CD4-positive, alpha-beta memory T cell (primary cell): ENCODE measurements at regions not wholly inside any gene's neighbourhood (a gene's known extent, or its start where the extent isn't known, plus 50 kb on each side); places are given as distances from the start of the nearest gene placed in this dataset.
"Not testable (repeated sequence)": the region's sequence is repeated elsewhere in the genome, so short reads cannot be mapped to it uniquely, and the experiment has no call there.

ENCODE experiments used
- CTCF ChIA-PET: fragments of 350-600 bp; sonication (Branson Sonifier 250); formaldehyde crosslinking; loops from one replicate; lab custom pipeline; 2021; ENCODE audit warnings: inconsistent platforms; ENCODE audit not compliant: partially characterized antibody; lab: Charles Lee
- POLR2A ChIA-PET: fragments of 350-600 bp; sonication (Branson Sonifier 250); formaldehyde crosslinking; loops from one replicate; lab custom pipeline; 2021; ENCODE audit not compliant: partially characterized antibody; lab: Charles Lee
- DNase-seq, 5 donors: peaks; one replicate each; pipeline versions ENCODE4 v3.0.0 to v3.0.0-alpha.2; 2020 to 2022; ENCODE audit warnings: mixed read lengths in 1 of 5
- H3K27ac ChIP-seq: one replicate; pipeline ENCODE4 v1.7.0; 2013; ENCODE audit warnings: low read depth, low read length
- H3K27me3 ChIP-seq: 2 replicates; pipeline ENCODE4 v1.7.0; 2013; ENCODE audit warnings: mild to moderate bottlenecking, low read length, moderate library complexity; ENCODE audit not compliant: insufficient read depth
- H3K36me3 ChIP-seq: 2 replicates; pipeline ENCODE4 v1.7.0; 2013; ENCODE audit warnings: mild to moderate bottlenecking, low read length, moderate library complexity; ENCODE audit not compliant: insufficient read depth
- H3K4me1 ChIP-seq: 2 replicates; pipeline ENCODE4 v1.7.0; 2013; ENCODE audit warnings: mild to moderate bottlenecking, low read length, moderate library complexity; ENCODE audit not compliant: insufficient read depth
- H3K4me3 ChIP-seq, 2 donors: one replicate each; pipeline ENCODE4 v1.7.0; 2013; ENCODE audit warnings: low read length in 2 of 2, mild to moderate bottlenecking in 1 of 2
- H3K9me3 ChIP-seq, 2 donors: one replicate each; pipeline ENCODE4 v1.7.0; 2013; ENCODE audit warnings: low read length in 2 of 2, control low read depth in 1 of 2; ENCODE audit not compliant: control insufficient read depth in 1 of 2
- H3K27ac Mint-ChIP-seq, 7 donors: one replicate each; pipeline ENCODE4 v1.8.0; 2020 to 2021; ENCODE audit warnings: mixed read lengths in 7 of 7, mild to moderate bottlenecking in 6 of 7, inconsistent platforms in 3 of 7, moderate library complexity in 3 of 7
- H3K27me3 Mint-ChIP-seq, 2 donors: one replicate each; pipeline ENCODE4 v1.8.0; 2020 to 2021; ENCODE audit warnings: mixed read lengths in 2 of 2
- H3K36me3 Mint-ChIP-seq, 2 donors: one replicate each; pipeline ENCODE4 v1.8.0; 2020 to 2021; ENCODE audit warnings: mixed read lengths in 2 of 2, inconsistent platforms in 1 of 2, mild to moderate bottlenecking in 1 of 2
- H3K4me1 Mint-ChIP-seq, 4 donors: one replicate each; pipeline ENCODE4 v1.8.0; 2020 to 2021; ENCODE audit warnings: mixed read lengths in 4 of 4, mild to moderate bottlenecking in 1 of 4
- H3K4me3 Mint-ChIP-seq, 8 donors: one replicate each; pipeline ENCODE4 v1.8.0; 2020 to 2021; ENCODE audit warnings: mixed read lengths in 8 of 8, mild to moderate bottlenecking in 7 of 8, moderate library complexity in 6 of 8, inconsistent platforms in 3 of 8
- H3K9me3 Mint-ChIP-seq, 8 donors: one replicate each; pipeline ENCODE4 v1.8.0; 2020 to 2021; ENCODE audit warnings: mixed read lengths in 8 of 8, mild to moderate bottlenecking in 5 of 8, inconsistent platforms in 3 of 8, moderate library complexity in 1 of 8
- intact Hi-C: fragments of 100-400 bp; cut with micrococcal nuclease; formaldehyde crosslinking; loops from one replicate; pipeline ENCODE4 v1.15.1; 2023

DNA sequence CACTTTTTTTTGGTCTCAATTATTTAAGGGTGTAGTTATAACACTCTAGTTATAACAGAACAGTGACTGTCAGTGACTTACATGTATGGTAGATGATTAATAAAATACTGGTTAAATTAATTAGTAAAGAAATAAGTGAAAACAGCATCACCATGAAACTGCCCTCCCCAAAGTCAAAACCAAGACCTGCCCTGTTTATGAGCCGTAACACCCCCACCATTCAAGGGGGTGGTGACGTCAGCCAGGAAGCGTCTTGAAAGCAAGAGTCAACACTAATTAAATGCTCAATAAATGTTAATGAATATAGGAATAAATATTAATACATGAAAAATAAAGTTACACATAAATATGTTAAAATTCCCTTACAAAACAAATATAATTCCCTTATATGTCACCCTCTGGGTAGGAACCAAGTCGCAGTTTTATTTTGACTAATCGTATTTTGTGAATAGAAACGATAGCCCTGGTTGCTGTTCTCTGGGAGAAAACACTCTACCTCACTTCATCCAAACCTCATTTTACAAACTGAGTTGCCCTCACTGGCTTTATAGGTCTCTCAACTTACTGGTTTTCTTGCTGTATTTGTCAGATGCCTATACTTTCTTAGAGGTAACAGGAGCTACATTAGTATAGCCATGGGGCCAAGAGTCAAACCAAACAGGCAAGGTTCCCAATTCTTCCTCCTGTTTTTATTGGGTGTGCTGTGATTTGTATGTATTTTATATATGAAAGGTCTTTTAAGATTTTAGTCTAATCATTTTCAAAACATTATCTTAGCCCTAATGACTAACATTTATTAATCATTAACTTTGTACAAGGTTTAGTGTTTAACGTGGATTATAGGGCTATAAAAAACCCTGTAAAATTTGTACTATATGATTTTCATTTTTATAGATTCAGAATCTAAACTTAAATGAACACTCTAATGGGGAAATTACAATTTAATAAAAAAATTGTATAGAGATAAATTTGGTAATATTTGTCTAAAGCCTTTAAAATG is 227.9 kb upstream of the IRAK1BP1 start:
- intact Hi-C loops, result no loop called here
- CTCF ChIA-PET, result no interaction called here
- no peaks in the 10 kb centered on the region for H3K4me1 ChIP-seq
- Mint-ChIP-seq H3K4me1 (no peaks in the 10 kb centered on the region), H3K36me3 (no peaks in the 10 kb centered on the region), H3K27me3 (no peaks in the 10 kb centered on the region), H3K27ac (no peak overlapping the region), H3K4me3 (no peak overlapping the region), H3K9me3 (peaks cover 0 to 19% (median 7%) of the 10 kb centered on the region in 8 donors)
- no peaks in the 10 kb centered on the region for H3K9me3 ChIP-seq
- H3K27ac ChIP-seq, result no peak overlapping the region
- no peak overlapping the region for H3K4me3 ChIP-seq
- POLR2A ChIA-PET, result no interaction called here
- no peaks in the 10 kb centered on the region for H3K36me3 ChIP-seq
- no peaks in the 10 kb centered on the region for H3K27me3 ChIP-seq
- DNase-seq, result no peak

DNA sequence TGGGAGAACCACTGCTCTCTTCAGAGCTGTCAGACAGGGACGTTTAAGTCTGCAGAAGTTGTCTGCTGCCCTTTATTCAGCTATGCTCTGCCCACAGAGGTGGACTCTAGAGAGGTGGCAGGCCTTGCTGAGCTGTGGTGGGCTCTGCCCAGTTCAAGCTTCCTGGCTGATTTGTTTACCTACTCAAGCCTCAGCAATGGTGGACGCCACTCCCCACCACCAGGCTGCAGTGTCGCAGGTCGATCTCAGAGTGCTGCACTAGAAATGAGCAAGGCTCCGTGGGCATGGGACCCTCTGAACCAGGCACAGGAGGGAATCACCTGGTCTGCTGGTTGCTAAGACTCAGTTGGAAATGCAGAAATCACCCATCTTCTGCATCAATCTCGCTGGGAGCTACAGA is 223.4 kb upstream of the IRAK1BP1 start:
- H3K4me3 Mint-ChIP-seq, H3K4me1 ChIP-seq, H3K9me3 ChIP-seq, H3K27ac ChIP-seq, H3K4me3 ChIP-seq, intact Hi-C loops, H3K36me3 ChIP-seq, DNase-seq, POLR2A ChIA-PET, H3K36me3 Mint-ChIP-seq, H3K27ac Mint-ChIP-seq, H3K27me3 ChIP-seq, H3K4me1 Mint-ChIP-seq, H3K27me3 Mint-ChIP-seq, CTCF ChIA-PET: not testable (repeated sequence)
- H3K9me3 Mint-ChIP-seq, result peaks cover 0 to 25% (median 8%) of the 10 kb centered on the region in 8 donors

DNA sequence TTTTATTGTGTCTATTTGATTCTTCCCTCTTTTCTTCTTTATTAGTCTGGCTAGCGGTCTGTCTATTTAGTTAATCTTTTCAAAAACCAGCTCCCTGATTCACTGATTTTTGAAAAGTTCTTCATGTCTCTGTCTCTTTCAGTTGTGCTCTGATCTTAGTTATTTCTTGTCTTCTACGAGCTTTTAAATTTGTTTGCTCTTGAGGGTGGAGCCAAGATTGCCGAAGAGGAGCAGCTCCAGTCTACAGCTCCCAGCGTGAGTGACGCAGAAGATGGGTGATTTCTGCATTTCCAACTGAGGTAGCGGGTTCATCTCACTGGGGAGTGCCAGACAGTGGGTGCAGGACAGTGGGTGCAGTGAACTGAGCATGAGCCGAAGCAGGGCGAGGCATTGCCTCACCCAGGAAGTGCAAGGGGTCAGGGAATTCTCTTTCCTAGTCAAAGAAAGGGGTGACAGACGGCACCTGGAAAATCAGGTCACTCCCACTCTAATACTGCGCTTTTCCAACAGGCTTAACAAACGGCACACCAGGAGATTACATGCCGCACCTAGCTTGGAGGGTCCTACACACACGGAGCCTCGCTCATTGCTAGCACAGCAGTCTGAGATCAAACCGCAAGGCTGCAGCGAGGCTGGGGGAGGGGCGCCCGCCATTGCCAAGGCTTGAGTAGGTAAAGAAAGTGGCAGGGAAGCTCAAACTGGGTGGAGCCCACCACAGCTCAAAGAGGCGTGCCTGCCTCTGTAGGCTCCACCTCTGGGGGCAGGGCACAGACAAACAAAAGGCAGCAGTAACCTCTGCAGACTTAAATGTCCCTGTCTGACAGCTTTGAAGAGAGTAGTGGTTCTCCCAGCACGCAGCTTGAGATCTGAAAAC is 220.6 kb upstream of the IRAK1BP1 start:
- POLR2A ChIA-PET, H3K4me3 ChIP-seq, CTCF ChIA-PET, H3K4me1 ChIP-seq, H3K27ac ChIP-seq, H3K27ac Mint-ChIP-seq, H3K36me3 Mint-ChIP-seq, H3K4me3 Mint-ChIP-seq, H3K9me3 ChIP-seq, intact Hi-C loops, H3K4me1 Mint-ChIP-seq, H3K27me3 ChIP-seq, H3K36me3 ChIP-seq, H3K27me3 Mint-ChIP-seq: not testable (repeated sequence)
- DNase-seq, result peak in 1 of 5 donors; percentile 31
- H3K9me3 Mint-ChIP-seq, result peaks cover 0 to 22% (median 8%) of the 10 kb centered on the region in 8 donors

DNA sequence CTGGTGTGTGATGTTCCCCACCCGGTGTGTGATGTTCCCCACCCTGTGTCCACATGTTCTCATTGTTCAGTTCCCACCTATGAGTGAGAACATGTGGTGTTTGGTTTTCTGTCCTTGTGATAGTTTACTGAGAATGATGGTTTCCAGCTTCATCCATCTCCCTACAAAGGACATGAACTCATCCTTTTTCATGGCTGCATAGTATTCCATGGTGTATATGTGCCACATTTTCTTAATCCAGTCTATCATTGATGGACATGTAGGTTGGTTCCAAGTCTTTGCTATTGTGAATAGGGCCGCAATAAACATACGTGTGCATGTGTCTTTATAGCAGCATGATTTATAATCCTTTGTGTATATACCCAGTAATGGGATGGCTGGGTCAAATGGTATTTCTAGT is 201.5 kb upstream of the IRAK1BP1 start:
- H3K27me3 Mint-ChIP-seq, H3K27me3 ChIP-seq, intact Hi-C loops, H3K4me3 ChIP-seq, H3K36me3 Mint-ChIP-seq, CTCF ChIA-PET, H3K4me3 Mint-ChIP-seq, H3K27ac ChIP-seq, H3K9me3 Mint-ChIP-seq, H3K4me1 Mint-ChIP-seq, POLR2A ChIA-PET, DNase-seq, H3K9me3 ChIP-seq, H3K36me3 ChIP-seq, H3K4me1 ChIP-seq, H3K27ac Mint-ChIP-seq: not testable (repeated sequence)

DNA sequence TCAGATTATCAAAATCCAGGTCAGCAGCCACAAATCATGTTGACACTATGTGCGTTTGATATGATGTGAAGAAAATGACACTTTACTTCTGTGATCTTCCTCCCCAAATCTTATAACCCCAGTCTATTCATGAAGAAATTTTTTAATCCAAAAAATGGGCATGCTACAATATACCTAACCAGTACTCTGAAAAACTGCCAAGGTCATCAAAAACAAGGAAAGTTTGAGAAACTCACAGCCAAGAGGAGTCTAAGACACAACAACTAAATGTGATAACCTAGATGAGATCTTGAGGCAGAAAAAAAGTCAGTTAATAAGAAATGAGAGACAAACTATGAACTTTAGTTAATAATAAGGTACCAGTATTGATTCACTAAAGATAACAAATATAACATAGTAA is 200.6 kb upstream of the IRAK1BP1 start:
- no peaks in the 10 kb centered on the region for H3K4me1 ChIP-seq

DNA sequence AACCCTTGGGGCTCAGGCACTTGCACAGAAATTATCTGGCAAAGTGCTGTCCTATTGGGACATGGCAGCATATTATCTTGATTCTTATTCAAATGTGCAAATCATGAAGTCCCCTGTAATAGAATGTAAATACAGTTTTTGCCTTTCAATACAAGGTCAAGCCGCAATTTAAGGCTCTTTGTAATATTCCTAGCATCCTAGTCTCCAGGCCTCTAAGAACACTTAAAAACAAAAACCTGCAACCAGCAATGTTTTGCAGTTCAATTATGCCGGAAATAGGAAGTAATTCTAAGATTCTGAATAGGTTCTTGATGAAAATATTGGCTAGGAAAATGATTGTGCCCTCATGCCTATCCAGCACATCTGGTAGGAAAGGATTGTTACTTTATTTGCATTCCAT is 197.2 kb upstream of the IRAK1BP1 start:
- Histone ChIP-seq H3K4me3 (no peak overlapping the region), H3K36me3 (no peaks in the 10 kb centered on the region), H3K9me3 (no peaks in the 10 kb centered on the region), H3K27me3 (no peaks in the 10 kb centered on the region), H3K4me1 (no peaks in the 10 kb centered on the region), H3K27ac (no peak overlapping the region)
- DNase-seq, result no peak
- Mint-ChIP-seq H3K4me3 (no peak overlapping the region), H3K4me1 (no peaks in the 10 kb centered on the region), H3K27me3 (no peaks in the 10 kb centered on the region), H3K9me3 (peaks cover 0 to 3% (median 0%) of the 10 kb centered on the region in 8 donors), H3K27ac (no peak overlapping the region), H3K36me3 (no peaks in the 10 kb centered on the region)
- ChIA-PET POLR2A (no interaction called here), CTCF (no interaction called here)
- intact Hi-C loops, result no loop called here

More for the DNA sequence above, 200.6 kb upstream of the IRAK1BP1 start:
- ChIA-PET CTCF (no interaction called here), POLR2A (no interaction called here)
- no peak for DNase-seq
- H3K4me3 ChIP-seq, result no peak overlapping the region
- Mint-ChIP-seq H3K36me3 (no peaks in the 10 kb centered on the region), H3K4me1 (no peaks in the 10 kb centered on the region), H3K27me3 (no peaks in the 10 kb centered on the region), H3K4me3 (no peak overlapping the region), H3K9me3 (peaks cover 0 to 3% (median 0%) of the 10 kb centered on the region in 8 donors), H3K27ac (no peak overlapping the region)
- no peaks in the 10 kb centered on the region for H3K36me3 ChIP-seq
- H3K27ac ChIP-seq, result no peak overlapping the region
- H3K9me3 ChIP-seq, result no peaks in the 10 kb centered on the region
- H3K27me3 ChIP-seq, result no peaks in the 10 kb centered on the region
- intact Hi-C loops, result no loop called here

DNA sequence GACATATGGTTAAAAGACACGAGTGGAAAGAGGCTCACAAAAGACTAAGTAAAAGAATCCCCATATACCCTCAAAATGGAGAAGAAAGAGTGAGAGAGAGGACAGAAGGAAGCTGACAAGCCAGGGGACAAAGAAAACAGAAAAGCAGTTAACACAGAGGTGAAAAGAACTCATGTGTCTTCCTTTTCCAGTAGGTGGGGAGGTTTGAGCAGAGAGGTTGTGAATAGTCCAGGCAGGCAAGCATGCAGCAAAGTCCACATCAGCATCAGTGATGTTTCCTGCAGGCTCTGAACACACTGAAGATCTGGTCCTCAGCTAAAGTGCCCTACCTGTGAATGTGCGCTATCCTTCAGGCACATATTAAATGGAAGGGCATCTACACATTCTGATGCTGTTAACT is 196.5 kb upstream of the IRAK1BP1 start:
- CTCF ChIA-PET, result no interaction called here
- no peaks in the 10 kb centered on the region for H3K4me1 Mint-ChIP-seq
- intact Hi-C loops, result no loop called here

More for the DNA sequence above, 196.5 kb upstream of the IRAK1BP1 start:
- no peak for DNase-seq
- no peaks in the 10 kb centered on the region for H3K27me3 Mint-ChIP-seq
- POLR2A ChIA-PET, result no interaction called here
- Histone ChIP-seq H3K27me3 (no peaks in the 10 kb centered on the region), H3K27ac (no peak overlapping the region), H3K9me3 (no peaks in the 10 kb centered on the region), H3K4me3 (no peak overlapping the region), H3K4me1 (no peaks in the 10 kb centered on the region), H3K36me3 (no peaks in the 10 kb centered on the region)
- H3K4me3 Mint-ChIP-seq, result no peak overlapping the region
- no peaks in the 10 kb centered on the region for H3K36me3 Mint-ChIP-seq
- H3K27ac Mint-ChIP-seq, result no peak overlapping the region
- peaks cover 0 to 5% (median 2%) of the 10 kb centered on the region in 8 donors for H3K9me3 Mint-ChIP-seq
